ENCODE measurements at regions not wholly inside any gene's neighbourhood (a gene's known extent, or its start where the extent isn't known, plus 50 kb on each side); places are given as distances from the start of the nearest gene placed in this dataset.

DNA sequence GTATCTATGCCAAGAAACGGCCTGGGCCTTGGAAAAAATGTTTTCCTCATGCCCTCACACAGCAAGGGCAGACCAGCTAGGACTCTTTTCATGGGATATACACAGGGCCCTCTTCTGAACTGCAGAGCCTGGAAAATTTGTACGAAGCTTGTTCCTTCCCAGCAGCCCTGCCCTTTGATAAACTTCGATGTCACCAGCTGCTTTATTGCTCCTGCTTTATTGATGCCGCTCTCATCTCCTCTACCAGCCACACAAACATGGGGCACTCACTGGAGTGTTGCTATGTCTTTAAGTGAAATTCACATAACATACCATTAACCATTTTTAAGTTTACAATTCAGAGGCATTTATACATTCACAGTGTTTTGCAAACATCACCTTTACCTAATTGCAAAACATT lies 197.9 kb downstream of the KTN1 start:
- H3K36me3 Mint-ChIP-seq (ENCODE audit: low read depth, unreplicated experiment) = no peaks in the 10 kb centered on the region

DNA sequence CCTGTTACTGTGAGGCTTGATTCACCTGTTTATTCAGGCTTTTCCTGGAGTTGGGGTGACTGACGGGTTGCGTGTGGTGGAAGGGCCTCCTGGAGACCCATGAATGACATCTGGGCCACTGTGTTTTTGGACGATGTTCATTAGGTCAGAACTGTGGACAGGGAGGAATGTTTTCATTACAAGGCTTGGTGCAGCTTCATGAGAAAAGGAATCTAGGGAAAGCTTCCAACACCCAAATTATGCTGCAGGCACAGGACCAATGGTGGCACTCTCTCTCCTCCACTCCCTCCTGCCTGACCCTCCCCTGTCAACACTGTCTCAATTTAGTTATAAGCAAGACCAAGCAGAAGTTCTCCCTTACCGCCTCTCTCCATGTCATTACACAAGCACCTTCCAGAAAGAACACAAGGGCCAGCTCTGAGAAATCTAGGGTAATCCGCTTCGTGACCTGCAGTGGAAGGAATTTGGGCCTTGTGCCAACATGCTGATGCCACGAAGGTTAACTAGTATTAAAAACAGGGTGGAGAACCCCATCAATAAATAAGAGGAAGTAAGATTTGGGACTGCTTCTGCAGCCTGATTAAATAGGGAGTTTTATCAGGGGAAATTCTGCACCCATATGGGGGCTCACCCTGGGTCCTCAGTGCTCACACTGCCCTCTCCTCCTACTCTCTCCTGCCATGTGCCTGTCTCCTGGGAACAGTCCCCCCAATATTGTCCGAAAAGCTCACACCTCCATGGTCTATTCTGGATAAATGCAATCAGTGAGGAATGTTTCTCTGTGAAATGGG lies 200.3 kb downstream of the KTN1 start:
- H3K9ac ChIP-seq (ENCODE audit: low read length) = peak overlapping the region; percentile 45
- Mint-ChIP-seq H3K27ac (ENCODE audit: unreplicated experiment) (no peak overlapping the region), H3K4me3 (ENCODE audit: unreplicated experiment) (no peak overlapping the region), H3K36me3 (ENCODE audit: low read depth, unreplicated experiment) (no peaks in the 10 kb centered on the region), H3K27me3 (ENCODE audit: low read depth, unreplicated experiment) (peaks cover 3% of the 10 kb centered on the region), H3K9me3 (ENCODE audit: unreplicated experiment) (no peaks in the 10 kb centered on the region), H3K4me1 (ENCODE audit: low read depth, unreplicated experiment) (peaks cover 5% of the 10 kb centered on the region)
- no peaks in the 10 kb centered on the region for H3K27me3 ChIP-seq (ENCODE audit: insufficient read depth, low read length)
- H3K4me2 ChIP-seq (ENCODE audit: low read length) = peak overlapping the region; percentile 47
- no peaks in the 10 kb centered on the region for H4K20me1 ChIP-seq (ENCODE audit: insufficient read depth, low read length)
- no peak overlapping the region for H2AFZ ChIP-seq (ENCODE audit: low read depth, low read length)
- peaks cover 5% of the 10 kb centered on the region for H3K4me1 ChIP-seq (ENCODE audit: insufficient read depth, low read length)
- H3K4me3 ChIP-seq (ENCODE audit: insufficient read depth, low read depth, low read length) = no peak overlapping the region
- no peaks in the 10 kb centered on the region for H3K79me2 ChIP-seq (ENCODE audit: insufficient read depth, low read length)
- peak overlapping the region; percentile 14 for H3K27ac ChIP-seq (ENCODE audit: low read depth, low read length)
- DNase-seq (ENCODE audit: low read depth) (peak; percentile 79), FAIRE-seq (peak; percentile 56)
- TF ChIP-seq, protein P1, sequence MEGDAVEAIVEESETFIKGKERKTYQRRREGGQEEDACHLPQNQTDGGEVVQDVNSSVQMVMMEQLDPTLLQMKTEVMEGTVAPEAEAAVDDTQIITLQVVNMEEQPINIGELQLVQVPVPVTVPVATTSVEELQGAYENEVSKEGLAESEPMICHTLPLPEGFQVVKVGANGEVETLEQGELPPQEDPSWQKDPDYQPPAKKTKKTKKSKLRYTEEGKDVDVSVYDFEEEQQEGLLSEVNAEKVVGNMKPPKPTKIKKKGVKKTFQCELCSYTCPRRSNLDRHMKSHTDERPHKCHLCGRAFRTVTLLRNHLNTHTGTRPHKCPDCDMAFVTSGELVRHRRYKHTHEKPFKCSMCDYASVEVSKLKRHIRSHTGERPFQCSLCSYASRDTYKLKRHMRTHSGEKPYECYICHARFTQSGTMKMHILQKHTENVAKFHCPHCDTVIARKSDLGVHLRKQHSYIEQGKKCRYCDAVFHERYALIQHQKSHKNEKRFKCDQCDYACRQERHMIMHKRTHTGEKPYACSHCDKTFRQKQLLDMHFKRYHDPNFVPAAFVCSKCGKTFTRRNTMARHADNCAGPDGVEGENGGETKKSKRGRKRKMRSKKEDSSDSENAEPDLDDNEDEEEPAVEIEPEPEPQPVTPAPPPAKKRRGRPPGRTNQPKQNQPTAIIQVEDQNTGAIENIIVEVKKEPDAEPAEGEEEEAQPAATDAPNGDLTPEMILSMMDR (IDR thresholded peaks at IDR 0.05; ENCODE audit: insufficient read depth, low read depth, low read length) = no peak
- no peak for TF ChIP-seq EZH2 (IDR thresholded peaks at IDR 0.05; ENCODE audit: insufficient read depth, low read length)
- no peaks in the 10 kb centered on the region for H3K36me3 ChIP-seq (ENCODE audit: insufficient read depth, low read length)
- H3K9me3 ChIP-seq (ENCODE audit: insufficient read depth, low read depth, low read length) = no peaks in the 10 kb centered on the region

More for the DNA sequence above, 197.9 kb downstream of the KTN1 start:
- Histone ChIP-seq H3K4me1 (ENCODE audit: insufficient read depth, low read length) (peaks cover 5% of the 10 kb centered on the region), H3K9ac (ENCODE audit: low read length) (no peak overlapping the region), H2AFZ (ENCODE audit: low read depth, low read length) (no peak overlapping the region), H3K27ac (ENCODE audit: low read depth, low read length) (no peak overlapping the region), H3K79me2 (ENCODE audit: insufficient read depth, low read length) (no peaks in the 10 kb centered on the region), H3K4me3 (ENCODE audit: insufficient read depth, low read depth, low read length) (no peak overlapping the region), H3K27me3 (ENCODE audit: insufficient read depth, low read length) (no peaks in the 10 kb centered on the region), H3K36me3 (ENCODE audit: insufficient read depth, low read length) (no peaks in the 10 kb centered on the region), H4K20me1 (ENCODE audit: insufficient read depth, low read length) (no peaks in the 10 kb centered on the region), H3K4me2 (ENCODE audit: low read length) (no peak overlapping the region), H3K9me3 (ENCODE audit: insufficient read depth, low read depth, low read length) (no peaks in the 10 kb centered on the region)
- Mint-ChIP-seq H3K4me1 (ENCODE audit: low read depth, unreplicated experiment) (peaks cover 5% of the 10 kb centered on the region), H3K27me3 (ENCODE audit: low read depth, unreplicated experiment) (peaks cover 3% of the 10 kb centered on the region), H3K4me3 (ENCODE audit: unreplicated experiment) (no peak overlapping the region), H3K27ac (ENCODE audit: unreplicated experiment) (no peak overlapping the region), H3K9me3 (ENCODE audit: unreplicated experiment) (no peaks in the 10 kb centered on the region)
- DNase-seq (ENCODE audit: low read depth) (no peak), FAIRE-seq (no peak)
- no peak for TF ChIP-seq EZH2 (IDR thresholded peaks at IDR 0.05; ENCODE audit: insufficient read depth, low read length)
- TF ChIP-seq, protein P1 (IDR thresholded peaks at IDR 0.05; ENCODE audit: insufficient read depth, low read depth, low read length) = no peak

DNA sequence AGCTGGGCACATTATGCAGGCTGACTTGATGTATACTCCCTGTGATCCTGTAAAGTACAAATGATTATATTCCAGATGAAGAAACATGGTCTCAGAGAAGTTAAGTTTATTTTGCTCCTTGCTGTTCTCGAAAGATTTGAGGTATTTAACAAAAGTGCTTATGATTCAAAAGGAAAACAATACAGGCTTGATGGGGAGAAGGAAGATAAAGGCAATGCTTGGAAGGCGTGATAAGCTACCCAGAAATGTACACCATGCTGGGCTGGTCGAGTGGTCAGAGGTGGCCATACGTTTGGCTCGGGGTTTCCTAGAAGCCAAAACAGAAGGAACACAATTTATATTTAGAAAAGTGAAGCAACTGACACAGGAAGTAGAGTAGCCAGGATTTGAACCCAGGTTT lies 201.0 kb downstream of the KTN1 start:
- Histone ChIP-seq H3K79me2 (ENCODE audit: insufficient read depth, low read length) (no peaks in the 10 kb centered on the region), H3K4me2 (ENCODE audit: low read length) (peak overlapping the region; percentile 47), H3K27me3 (ENCODE audit: insufficient read depth, low read length) (no peaks in the 10 kb centered on the region), H2AFZ (ENCODE audit: low read depth, low read length) (no peak overlapping the region), H3K27ac (ENCODE audit: low read depth, low read length) (peak overlapping the region; percentile 14), H3K4me1 (ENCODE audit: insufficient read depth, low read length) (peaks cover 5% of the 10 kb centered on the region), H3K9me3 (ENCODE audit: insufficient read depth, low read depth, low read length) (no peaks in the 10 kb centered on the region), H3K4me3 (ENCODE audit: insufficient read depth, low read depth, low read length) (no peak overlapping the region), H3K9ac (ENCODE audit: low read length) (peak overlapping the region; percentile 45), H4K20me1 (ENCODE audit: insufficient read depth, low read length) (no peaks in the 10 kb centered on the region), H3K36me3 (ENCODE audit: insufficient read depth, low read length) (no peaks in the 10 kb centered on the region)
- FAIRE-seq = no peak
- Mint-ChIP-seq H3K36me3 (ENCODE audit: low read depth, unreplicated experiment) (no peaks in the 10 kb centered on the region), H3K4me1 (ENCODE audit: low read depth, unreplicated experiment) (peaks cover 5% of the 10 kb centered on the region), H3K27ac (ENCODE audit: unreplicated experiment) (no peak overlapping the region), H3K27me3 (ENCODE audit: low read depth, unreplicated experiment) (peaks cover 3% of the 10 kb centered on the region), H3K4me3 (ENCODE audit: unreplicated experiment) (no peak overlapping the region), H3K9me3 (ENCODE audit: unreplicated experiment) (no peaks in the 10 kb centered on the region)
- TF ChIP-seq, protein P1 (IDR thresholded peaks at IDR 0.05; ENCODE audit: insufficient read depth, low read depth, low read length) = no peak
- no peak for TF ChIP-seq EZH2 (IDR thresholded peaks at IDR 0.05; ENCODE audit: insufficient read depth, low read length)
- DNase-seq (ENCODE audit: low read depth) = peak; percentile 30
